D721Med (cell line): ENCODE measurements at regions not wholly inside any gene's neighbourhood (a gene's known extent, or its start where the extent isn't known, plus 50 kb on each side); places are given as distances from the start of the nearest gene placed in this dataset.
A peak's percentile ranks its signal among the peaks of the same experiment; 100 is the strongest.

Experiments used
- DNase-seq: peaks from one replicate; pipeline ENCODE4 v3.0.0; 2011; ENCODE audit warnings: low spot score; ENCODE audit not compliant: insufficient read length
- FAIRE-seq: peaks from 2 replicates; lab custom pipeline; 2011; peaks lifted over from hg19 to GRCh38; lab: Jason Lieb, UNC
- CTCF ChIP-seq: IDR thresholded peaks from 2 replicates; pipeline ENCODE4 v1.5.1; 2012; ENCODE audit warnings: mild to moderate bottlenecking, control low read depth; ENCODE audit not compliant: insufficient read depth; ENCODE audit errors: missing control alignments

- DNase-seq (no peak), FAIRE-seq (peak; percentile 6)
Observed at GRCh38 chr4:179110816-179111215, 1668.6 kb upstream of the AGA start.

GRCh38 chr4:179112441-179113170, 1670.4 kb upstream of the AGA start:
- no peak for TF ChIP-seq CTCF
- DNase-seq (no peak), FAIRE-seq (no peak)

More at GRCh38 chr4:179110816-179111215, 1668.6 kb upstream of the AGA start:
- no peak for TF ChIP-seq CTCF

GRCh38 chr4:179114615-179115014, 1672.4 kb upstream of the AGA start:
- FAIRE-seq (no peak), DNase-seq (no peak)
- TF ChIP-seq CTCF = no peak

GRCh38 chr4:179116011-179116410, 1673.8 kb upstream of the AGA start:
- no peak for DNase-seq
- no peak for FAIRE-seq
- TF ChIP-seq CTCF = no peak

GRCh38 chr4:179116581-179116980, 1674.3 kb upstream of the AGA start:
- no peak for FAIRE-seq
- TF ChIP-seq CTCF = no peak
- no peak for DNase-seq

- DNase-seq (no peak), FAIRE-seq (no peak)
- TF ChIP-seq CTCF = no peak
Observed at GRCh38 chr4:179123084-179123483, 1680.8 kb upstream of the AGA start.

GRCh38 chr4:179124419-179124818, 1682.2 kb upstream of the AGA start:
- FAIRE-seq (no peak), DNase-seq (no peak)
- TF ChIP-seq CTCF = no peak
